ENCODE measurements at regions not wholly inside any gene's neighbourhood (a gene's known extent, or its start where the extent isn't known, plus 50 kb on each side); places are given as distances from the start of the nearest gene placed in this dataset.
"Not testable (repeated sequence)": the region's sequence is repeated elsewhere in the genome, so short reads cannot be mapped to it uniquely, and the experiment has no call there.

DNA sequence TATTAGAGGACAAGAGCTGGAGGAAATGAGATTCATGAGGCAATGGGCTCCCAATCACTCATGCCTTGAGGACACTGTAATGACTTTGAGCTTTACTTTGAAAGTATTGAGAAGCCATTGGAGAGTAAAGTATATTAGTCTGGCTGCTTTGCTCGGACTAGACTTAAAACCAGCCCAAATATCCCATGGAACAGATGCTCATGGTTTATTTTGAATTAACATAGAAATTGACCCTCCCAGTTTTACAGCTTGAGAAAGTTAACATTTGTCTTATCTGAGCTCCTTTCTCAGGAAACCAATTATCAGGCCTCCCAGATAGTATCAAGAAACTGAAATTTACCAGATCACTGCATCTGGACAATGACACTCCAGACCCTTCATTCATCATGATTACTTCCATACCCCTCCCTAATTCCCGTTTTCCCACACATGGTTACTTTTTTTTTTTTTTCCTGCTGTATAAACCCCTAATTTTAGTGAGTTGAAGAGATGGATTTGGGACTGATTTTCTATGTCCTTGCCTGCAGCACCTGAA lies 270.8 kb upstream of the SMIM30 start:
- no peak for DNase-seq (ENCODE audit: low read depth in 3 of 3)

DNA sequence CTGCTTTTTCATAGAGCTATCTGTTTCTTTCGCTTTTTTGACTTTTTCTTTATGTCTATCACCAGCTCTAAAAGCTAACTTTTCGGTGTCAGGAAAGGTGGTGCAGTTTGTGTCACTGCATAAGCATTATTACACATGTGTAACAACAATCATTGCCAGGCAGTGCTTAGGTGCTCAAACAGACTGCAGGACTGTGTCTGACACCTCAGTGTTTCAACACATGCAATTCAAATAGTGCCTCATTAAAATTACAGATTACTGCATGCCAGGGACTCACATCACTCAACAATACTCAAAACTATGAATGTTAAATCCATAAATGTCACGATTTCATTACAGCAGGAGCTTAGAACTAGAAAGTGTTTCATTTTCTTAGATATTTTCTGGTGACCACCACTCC lies 265.3 kb upstream of the SMIM30 start:
- DNase-seq (ENCODE audit: low read depth in 3 of 3), result no peak

DNA sequence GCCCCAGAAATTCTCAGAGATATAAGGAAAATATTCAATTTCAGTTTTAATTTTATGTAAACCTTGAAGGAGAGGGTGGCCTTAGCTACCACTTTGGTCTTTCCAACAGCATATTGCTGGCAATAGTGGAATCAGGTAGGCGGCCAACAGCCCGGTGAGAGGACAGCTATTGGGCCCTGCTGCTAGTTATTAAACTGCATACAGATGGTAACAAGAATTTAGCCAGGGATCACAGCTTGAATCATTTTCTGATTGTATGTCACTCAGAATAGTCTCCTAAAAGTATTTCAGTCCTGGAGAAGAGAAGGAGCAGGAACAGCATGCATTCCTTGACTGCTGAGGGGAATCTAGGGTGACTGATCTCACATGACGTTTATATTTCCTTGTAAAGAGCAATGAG lies 261.4 kb upstream of the SMIM30 start:
- DNase-seq (ENCODE audit: low read depth in 3 of 3), result no peak

DNA sequence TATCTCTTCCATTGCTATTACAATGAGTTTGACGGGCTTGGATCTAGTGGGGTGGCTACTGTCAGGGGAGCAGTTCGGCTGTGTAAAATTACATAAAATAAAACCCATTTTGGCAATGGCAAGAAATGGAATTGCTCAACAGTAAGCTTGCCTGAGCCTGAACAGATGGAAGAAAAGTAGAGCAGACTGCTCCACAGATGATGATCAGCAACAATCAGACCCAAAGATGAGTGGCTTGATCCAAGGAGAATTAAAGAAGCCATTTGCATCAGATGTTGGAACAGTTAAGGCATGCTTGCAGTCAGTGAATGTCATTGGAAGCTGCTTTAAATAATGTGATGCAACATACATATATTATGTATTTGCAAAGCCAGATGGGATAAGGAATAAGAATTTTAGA lies 256.6 kb upstream of the SMIM30 start:
- DNase-seq (ENCODE audit: low read depth in 3 of 3), result no peak

DNA sequence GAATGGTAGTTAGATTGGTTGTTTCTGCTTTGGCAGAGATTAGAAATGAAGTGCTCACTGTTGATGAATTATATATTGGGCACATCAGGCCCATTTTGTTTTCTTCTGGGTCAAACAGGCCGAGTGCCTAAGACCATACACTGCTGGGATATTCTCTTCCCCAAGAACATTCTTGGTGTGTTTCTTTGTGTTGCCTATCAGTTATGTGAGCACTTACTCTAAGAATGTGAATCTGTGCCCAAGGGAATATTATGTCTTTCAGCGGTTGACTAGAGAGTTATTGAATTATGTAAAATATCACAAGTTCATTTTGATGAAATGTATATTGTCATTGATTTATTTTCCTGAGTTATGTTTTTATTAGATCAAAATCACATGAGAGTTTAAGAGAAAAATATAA lies 255.5 kb upstream of the SMIM30 start:
- DNase-seq (ENCODE audit: low read depth in 3 of 3), result no peak

DNA sequence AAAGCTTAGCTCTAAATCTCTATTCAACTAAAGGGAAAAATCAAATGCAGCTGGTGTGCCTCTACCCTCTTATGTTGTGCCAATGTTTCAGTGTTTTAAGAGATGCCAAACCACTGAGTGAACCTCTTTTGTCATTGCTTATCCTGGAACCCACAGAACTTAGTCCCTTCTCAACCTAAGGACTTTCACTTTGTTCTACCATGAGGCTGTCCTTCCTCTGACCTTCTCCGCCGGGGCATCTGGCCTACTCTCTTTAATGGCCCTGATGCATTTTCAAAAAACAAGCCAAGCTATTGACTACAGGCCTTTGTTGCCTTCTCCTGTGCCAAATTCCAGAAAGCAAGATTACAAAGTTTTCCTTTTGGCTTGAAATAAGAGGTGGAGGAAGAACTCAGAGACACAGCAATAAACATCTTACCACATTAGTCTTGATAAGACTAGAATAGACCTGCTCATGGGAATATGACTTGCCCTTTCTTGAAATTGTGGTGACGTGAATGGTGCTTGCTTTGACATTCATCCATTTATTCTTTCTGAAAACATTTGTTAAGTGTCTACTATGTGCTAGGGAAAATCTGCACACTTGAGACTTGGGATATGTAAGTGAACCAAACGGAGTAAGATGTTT lies 253.2 kb upstream of the SMIM30 start:
- DNase-seq (ENCODE audit: low read depth in 3 of 3), result no peak

DNA sequence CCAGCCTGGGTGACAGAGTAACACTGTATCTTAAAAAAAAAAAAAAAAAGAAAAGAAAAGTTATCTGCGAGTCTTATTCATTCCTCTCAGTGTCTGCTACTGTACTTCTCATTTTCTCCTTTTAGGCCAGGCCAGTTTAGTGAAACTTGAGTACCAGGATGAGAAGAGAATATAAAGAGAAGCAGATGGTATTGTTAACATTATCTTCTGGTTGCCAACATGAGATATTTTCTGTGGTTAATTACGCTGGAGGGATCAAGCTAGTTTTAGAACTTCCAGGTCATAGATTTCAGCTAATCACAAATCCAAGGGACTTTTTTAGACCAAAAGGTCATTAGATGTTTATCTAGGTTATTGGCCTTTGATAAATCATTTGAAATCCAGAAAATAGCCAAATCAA lies 252.6 kb upstream of the SMIM30 start:
- DNase-seq (ENCODE audit: low read depth in 3 of 3), result no peak

DNA sequence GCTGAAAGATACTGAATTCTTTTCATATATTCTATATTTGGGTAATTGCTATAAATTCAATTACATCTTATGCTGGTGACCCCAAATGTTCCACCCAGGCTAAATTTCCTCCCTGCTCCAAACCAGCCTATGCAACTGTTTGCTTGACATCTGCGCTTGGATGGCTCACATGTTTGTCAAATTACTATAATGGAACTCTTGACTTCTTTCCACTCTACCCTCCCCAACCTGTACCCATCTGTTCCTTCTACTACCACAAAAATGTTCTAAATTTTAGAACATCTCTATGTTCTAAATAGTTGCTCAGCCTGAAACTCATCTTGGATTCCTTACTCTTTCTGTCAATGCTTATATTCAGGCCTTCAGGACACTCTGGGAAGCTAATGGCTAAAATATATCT lies 249.9 kb upstream of the SMIM30 start:
- no peak for DNase-seq (ENCODE audit: low read depth in 3 of 3)

DNA sequence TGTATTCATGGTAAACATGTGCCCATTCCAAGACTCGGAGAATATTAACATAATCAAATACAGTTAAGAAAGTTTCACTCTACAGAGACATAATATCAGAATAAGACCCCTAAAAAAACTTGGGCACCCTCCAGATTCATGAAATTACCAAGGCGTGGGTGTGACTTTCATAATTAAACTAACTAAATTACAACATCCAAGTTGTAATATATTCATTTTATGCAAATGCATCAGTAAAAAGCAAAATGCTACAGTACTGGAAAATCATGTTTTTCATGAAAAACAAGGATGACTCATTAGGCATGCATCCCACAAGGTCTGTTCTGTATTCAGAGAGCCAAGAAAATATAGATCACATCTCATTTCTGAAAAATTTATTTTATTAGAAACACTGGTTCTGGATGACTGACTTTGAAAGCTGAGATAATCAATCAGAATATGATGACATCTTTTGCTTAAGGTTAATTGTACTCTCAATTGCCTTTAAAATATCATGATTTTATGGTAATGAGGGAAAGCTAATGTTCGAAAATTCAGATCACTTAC lies 248.8 kb upstream of the SMIM30 start:
- DNase-seq (ENCODE audit: low read depth in 3 of 3), result no peak

DNA sequence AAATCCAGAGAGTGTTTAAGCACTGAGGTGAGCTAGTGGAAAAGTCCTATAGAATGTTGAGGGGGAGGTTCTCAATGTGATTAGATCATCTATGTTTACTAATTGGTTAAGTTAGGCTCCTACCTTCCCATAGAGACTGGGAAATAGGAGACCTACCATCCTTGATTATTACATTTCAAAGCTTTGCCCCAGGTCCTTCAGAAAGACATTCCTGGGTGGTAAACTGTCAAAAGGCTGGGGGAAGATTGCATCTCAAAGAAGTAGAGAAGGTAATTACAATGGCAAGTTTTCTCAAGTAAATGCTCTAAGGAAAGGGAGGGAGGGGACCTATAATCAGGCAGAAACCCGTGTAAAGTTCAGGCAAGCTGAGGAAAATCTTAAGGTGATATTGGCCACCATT lies 247.8 kb upstream of the SMIM30 start:
- no peak for DNase-seq (ENCODE audit: low read depth in 3 of 3)

DNA sequence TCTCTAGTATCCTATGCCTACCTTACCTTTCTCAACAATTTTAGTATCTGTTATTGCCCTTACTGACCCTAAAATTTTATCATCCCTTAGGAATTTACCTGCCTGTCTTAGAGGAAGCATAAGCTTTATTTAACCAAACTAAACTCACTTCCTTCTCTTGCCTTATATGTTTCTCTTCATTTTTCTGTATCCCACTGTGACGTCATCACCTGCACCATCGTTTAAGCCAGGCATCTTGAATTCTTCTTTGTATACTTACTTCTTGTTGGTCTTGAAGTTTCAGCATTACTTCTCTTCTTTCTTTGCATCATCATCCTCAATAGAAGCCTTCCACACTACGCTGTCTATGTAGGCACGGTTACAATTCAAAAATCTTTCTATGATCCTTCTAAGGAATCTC lies 231.0 kb upstream of the SMIM30 start:
- no peak for DNase-seq (ENCODE audit: low read depth in 3 of 3)

DNA sequence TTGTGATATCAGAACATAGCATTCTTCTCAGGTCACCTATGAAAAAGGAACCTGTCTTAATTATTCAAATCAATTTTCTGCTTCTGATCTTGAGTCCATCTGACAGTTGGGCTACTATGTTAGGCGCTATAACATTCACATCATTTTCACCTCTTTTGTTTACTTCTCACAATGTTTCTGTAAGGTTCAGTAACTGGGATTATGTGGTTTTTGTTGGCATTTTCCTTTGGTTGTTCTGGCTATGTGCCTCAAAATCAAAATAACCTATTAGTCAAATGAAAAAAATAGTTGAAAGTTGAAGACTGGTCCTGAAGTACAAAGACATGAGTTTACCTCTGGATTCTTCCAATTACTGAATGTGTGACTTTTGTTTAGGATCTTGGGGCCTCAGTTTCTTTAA lies 221.3 kb upstream of the SMIM30 start:
- no peak for DNase-seq (ENCODE audit: low read depth in 3 of 3)

DNA sequence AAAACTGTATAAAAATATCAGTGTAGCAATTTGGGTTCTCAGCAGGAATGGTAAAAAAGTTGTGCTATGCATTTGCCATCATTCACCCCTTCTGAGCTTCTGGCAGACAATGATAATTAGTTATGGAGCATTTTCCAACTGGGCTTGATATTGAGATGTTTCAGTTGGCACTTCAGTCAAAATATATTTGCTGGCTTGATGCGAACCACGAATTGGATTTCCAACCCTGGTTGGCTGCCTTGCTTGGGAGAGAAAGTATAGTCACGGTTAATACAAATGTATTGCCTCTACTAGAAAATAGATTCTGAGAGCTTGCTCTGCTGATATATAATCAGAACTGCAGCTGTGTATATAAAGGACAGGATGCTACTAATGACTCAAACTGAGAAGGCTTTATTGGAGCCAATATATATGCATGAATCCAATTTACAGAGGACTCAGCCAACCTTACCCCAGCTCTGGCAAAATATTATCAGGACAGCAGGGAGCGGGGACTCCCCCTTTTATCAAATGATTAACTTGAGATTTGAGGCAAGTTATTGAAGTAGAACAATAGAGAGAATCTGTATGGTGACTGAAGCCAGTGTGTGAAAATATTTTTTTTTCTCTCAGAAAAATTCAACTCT lies 219.8 kb upstream of the SMIM30 start:
- no peak for DNase-seq (ENCODE audit: low read depth in 3 of 3)

DNA sequence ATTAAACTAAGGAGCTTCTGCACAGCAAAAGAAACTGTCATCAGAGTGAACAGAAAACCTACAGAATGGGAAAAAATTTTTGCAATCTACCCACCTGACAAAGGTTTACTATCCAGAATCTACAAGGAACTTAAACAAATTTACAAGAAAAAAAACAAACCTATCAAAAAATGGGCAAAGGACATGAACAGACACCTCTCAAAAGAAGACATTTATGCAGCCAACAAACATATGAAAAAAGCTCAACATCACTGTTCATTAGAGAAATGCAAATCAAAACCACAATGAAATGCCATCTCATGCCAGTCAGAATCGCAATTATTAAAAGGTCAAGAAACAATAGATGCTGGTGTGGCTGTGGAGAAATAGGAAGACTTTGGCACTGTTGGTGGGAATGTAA lies 218.5 kb upstream of the SMIM30 start:
- DNase-seq (ENCODE audit: low read depth in 3 of 3), result not testable (repeated sequence)

DNA sequence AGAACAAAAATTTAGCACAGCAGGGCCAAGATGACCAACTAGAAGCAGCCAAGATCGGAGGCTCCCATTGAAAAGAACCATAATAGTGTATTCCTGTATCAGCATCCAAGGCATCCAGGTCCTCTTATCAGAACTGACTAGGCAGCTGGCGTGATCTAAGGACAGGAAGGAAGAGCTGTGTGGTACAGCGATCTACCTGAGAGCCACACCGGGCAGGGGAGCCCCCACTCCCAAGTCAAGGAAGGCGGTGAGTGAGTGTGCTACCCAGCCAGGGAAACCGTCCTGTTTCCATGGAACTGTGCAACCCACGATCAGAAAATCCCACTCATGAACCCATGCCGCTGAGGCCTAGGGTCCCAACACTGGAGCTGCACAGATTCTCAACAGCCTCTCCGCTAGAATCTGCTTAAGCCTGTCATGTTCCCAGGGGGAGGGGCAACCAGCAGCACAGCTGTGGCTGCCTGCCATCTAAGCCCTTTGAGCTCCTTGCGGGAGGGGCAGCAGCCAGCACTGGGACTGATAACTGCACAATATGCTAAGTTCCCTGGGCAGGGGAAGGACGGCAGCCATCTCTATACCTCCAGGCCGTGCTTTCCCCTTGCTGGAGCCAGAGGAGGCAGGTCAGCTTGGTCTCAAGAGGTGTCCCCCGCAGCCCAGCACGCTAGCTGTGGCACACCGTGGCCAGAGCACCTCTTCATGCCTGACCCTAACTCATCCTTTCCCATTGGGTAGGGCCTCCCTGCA lies 213.0 kb upstream of the SMIM30 start:
- DNase-seq (ENCODE audit: low read depth in 3 of 3), result no peak

DNA sequence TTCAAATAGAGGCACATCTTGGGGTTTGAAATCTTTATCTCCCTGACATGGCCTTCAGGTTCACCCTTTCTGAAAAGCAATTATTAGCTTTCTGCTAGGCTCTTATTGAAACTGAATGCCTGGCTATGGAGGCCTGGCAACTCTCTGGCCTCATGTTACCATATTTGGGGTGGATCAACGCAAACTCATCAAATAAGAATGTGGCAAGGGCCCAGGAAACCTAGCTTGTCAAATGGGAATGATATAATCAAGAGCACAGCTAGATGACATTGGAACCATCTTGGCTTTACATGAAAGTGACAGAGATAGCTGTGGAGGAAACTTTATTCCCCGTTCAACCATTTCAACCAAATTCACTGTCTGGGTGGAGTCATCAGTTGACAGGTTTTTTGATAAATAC lies 202.8 kb upstream of the SMIM30 start:
- DNase-seq (ENCODE audit: low read depth in 3 of 3), result no peak

DNA sequence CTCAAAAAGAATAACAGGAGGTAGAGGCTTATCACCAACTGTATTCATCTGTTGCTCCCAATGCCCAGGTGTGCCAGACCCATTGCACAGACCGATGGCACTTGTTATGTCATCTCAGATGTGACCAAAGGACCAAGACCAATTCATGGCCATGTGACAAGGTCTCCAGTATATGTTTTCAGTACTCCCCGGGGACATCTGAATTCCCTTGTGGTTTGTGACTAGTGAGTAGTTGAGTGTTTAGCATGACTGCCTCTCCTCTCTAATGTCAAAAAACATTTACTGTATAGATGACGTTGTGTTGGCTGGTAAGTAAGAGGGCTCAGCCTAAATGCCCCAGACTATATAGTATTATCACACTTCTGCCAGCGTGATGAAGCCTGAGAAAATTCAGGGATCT lies 202.1 kb upstream of the SMIM30 start:
- no peak for DNase-seq (ENCODE audit: low read depth in 3 of 3)

DNA sequence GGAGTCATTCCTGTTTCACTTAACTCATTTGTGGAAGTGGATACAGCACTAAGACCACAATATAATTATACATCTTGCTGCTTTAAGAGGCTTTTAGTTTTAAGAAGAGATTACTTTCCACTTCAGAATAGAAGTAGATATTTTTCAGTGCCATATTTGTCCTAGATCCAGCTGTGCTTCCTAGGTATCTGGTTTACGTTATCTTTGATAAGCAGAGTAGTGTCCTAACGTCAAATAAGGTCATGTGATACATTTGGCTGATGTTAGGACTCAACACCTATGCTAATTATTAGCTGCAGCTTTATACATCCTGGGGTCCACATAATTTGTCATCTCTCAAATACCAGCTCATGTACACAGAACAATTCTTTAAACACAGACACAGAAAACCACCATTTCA lies 196.2 kb upstream of the SMIM30 start:
- no peak for DNase-seq (ENCODE audit: low read depth in 3 of 3)

DNA sequence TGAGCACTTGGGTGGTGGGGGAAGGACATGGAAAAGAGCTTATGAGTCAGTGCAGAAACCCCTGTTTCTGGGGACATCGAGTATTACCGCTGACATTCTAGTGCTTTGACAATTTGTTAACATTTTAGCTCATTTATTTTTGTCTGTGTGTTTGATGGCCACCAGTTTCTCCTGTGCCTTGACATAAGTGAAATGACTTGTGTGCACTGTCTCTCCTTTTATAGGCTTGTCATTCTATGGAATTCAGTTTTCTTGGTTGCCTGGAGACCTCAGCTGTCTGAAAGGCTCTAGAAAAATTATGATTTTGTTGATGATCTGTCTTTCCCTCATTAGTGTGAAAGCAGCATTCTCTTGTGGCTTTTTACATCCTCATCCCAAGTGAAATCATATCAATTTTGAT lies 190.0 kb upstream of the SMIM30 start:
- DNase-seq (ENCODE audit: low read depth in 3 of 3), result no peak

DNA sequence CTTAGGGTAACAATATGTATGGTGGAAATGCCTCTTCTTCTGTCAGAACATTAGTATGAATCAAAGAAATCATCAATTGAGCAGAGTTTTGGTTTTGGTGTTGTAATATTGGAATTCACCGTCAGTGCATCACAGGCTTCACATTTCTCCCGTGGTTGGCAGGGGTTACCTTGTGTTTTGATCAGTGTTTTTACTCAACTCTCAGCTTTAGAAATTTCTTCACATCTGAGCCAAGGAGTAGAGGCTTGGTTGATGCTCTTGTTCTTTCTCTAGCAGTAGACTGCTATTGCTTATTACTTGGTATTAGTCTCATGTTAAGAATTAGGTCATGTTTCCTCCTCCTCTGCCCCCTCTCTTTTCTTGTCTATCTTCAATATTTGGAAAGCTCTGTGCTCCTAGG lies 188.8 kb upstream of the SMIM30 start:
- DNase-seq (ENCODE audit: low read depth in 3 of 3), result no peak

DNA sequence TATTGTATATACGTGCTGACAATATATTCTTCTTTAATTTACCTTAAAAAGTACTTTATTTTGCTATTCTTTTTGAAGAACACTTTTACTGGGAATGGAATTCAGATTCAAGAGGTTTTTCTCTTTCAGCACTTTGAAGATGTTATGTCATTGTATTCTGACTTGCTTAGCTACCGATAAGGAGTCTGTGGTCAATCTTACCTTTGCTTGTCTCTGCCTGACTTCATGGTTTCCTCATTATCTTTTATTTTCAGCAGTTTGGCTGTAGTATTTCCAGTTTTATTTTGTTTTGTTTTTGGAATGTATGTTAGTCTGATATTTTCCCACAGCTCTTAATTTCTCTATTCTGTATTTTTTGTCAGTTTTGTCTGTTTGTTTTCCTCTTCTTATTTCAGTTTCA lies 187.9 kb upstream of the SMIM30 start:
- DNase-seq (ENCODE audit: low read depth in 3 of 3), result no peak

DNA sequence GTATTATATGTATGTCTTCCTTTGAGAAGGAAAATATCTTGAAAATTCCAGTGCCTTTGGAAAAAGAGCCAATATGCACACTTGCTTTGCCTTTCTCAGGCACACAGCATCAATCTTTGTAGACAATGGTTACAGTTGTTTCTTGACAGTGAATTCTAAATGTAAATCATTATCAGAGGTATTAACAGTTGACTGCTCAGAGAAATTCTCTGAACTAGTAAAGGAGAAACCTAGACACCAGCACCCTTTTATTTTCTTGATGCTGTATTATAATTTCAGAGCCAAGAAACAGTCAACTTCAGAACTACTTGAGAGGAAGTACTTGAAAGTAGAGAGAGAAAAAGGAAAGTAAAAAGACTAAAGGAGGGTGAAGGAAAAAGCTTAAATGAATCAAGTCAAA lies 185.8 kb upstream of the SMIM30 start:
- DNase-seq (ENCODE audit: low read depth in 3 of 3), result no peak

DNA sequence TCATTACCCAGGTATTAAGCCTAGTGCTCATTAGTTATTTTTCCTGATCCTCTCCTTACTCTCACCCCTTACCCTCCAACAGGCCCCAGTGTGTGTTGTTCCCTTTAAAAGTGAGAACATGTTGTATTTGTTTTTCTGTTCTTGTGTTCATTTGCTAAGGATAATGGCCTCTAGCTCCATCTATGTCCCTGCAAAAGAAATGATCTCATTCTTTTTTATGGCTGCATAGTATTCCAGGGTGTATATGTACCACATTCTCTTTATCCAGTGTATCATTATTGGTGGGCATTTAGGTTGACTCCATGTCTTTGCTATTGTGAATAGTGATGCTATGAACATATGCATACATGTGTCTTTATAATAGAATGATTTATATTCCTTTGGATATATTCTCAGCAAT lies 185.0 kb upstream of the SMIM30 start:
- not testable (repeated sequence) for DNase-seq (ENCODE audit: low read depth in 3 of 3)
